Right renal pelvis (tissue), 4 donors: ENCODE measurements at regions not wholly inside any gene's neighbourhood (a gene's known extent, or its start where the extent isn't known, plus 50 kb on each side); places are given as distances from the start of the nearest gene placed in this dataset.

Experiments
- DNase-seq, 4 donors: peaks; one replicate each; pipeline ENCODE4 v3.0.0-alpha.2; 2013; ENCODE audit warnings: low read depth in 4 of 4, low spot score in 3 of 4, missing footprints in 1 of 4

- no peak for DNase-seq
These were observed 64.4 kb upstream of the POU5F2 start for GRCh38 chr5:93805616-93806379.

GRCh38 chr5:93800988-93801811 lies 59.8 kb upstream of the POU5F2 start:
- DNase-seq = peak; percentile 52 to 72 (median 61)

- no peak for DNase-seq
These were observed 53.6 kb upstream of the POU5F2 start for GRCh38 chr5:93794954-93795353.

- DNase-seq = no peak
These were observed 51.9 kb upstream of the POU5F2 start for GRCh38 chr5:93793159-93793781.

GRCh38 chr5:93791518-93791972 lies 50.1 kb upstream of the POU5F2 start:
- DNase-seq = peak in 3 of 4 donors; percentile 8 to 33 (median 20)
